Mesendoderm (in vitro differentiated cells): ENCODE measurements at regions not wholly inside any gene's neighbourhood (a gene's known extent, or its start where the extent isn't known, plus 50 kb on each side); places are given as distances from the start of the nearest gene placed in this dataset.
A peak's percentile ranks its signal among the peaks of the same experiment; 100 is the strongest.
"Not testable (repeated sequence)": the region's sequence is repeated elsewhere in the genome, so short reads cannot be mapped to it uniquely, and the experiment has no call there.

Experiments used
- DNase-seq: peaks from one replicate; pipeline ENCODE4 v3.0.0; 2013
- H2AK5ac ChIP-seq: 2 replicates; pipeline ENCODE4 v1.6.1; 2013; ENCODE audit warnings: low read length, inconsistent platforms
- H2BK120ac ChIP-seq: 2 replicates; pipeline ENCODE4 v1.6.1; 2013; ENCODE audit warnings: low read depth, mild to moderate bottlenecking, low read length, moderate library complexity, mixed read lengths
- H2BK15ac ChIP-seq: replicated peaks from 2 replicates; pipeline ENCODE4 v1.6.1; 2013; ENCODE audit warnings: low read depth, mild to moderate bottlenecking, moderate library complexity
- H2BK5ac ChIP-seq: 2 replicates; pipeline ENCODE4 v1.6.1; 2013; ENCODE audit warnings: low read length, inconsistent platforms
- H3K18ac ChIP-seq: 2 replicates; pipeline ENCODE4 v1.6.1; 2013; ENCODE audit warnings: mild to moderate bottlenecking, low read length, mixed read lengths
- H3K23ac ChIP-seq: one replicate; pipeline ENCODE4 v1.6.1; 2013; ENCODE audit warnings: low read length
- H3K27ac ChIP-seq: 2 replicates; pipeline ENCODE4 v1.5.1; 2013; ENCODE audit warnings: low read depth, mild to moderate bottlenecking, inconsistent platforms, low read length, moderate library complexity
- H3K27me3 ChIP-seq: 2 replicates; pipeline ENCODE4 v1.6.1; 2013; ENCODE audit warnings: low read length, control low read depth, mild to moderate bottlenecking, inconsistent platforms; ENCODE audit not compliant: insufficient read depth, poor library complexity
- H3K36me3 ChIP-seq: 2 replicates; pipeline ENCODE4 v1.6.1; 2013; ENCODE audit warnings: low read length, inconsistent platforms; ENCODE audit not compliant: control insufficient read depth, insufficient read depth
- H3K4ac ChIP-seq: one replicate; pipeline ENCODE4 v1.6.1; 2013; ENCODE audit warnings: low read depth, mild to moderate bottlenecking, low read length, moderate library complexity
- H3K4me1 ChIP-seq: 2 replicates; pipeline ENCODE4 v1.6.1; 2013; ENCODE audit warnings: low read depth, low read length, inconsistent platforms; ENCODE audit not compliant: control insufficient read depth
- H3K4me2 ChIP-seq: 2 replicates; pipeline ENCODE4 v1.6.1; 2013; ENCODE audit warnings: low read length
- H3K4me3 ChIP-seq: 2 replicates; pipeline ENCODE4 v1.5.1; 2013; ENCODE audit warnings: mild to moderate bottlenecking, low read length
- H3K56ac ChIP-seq: one replicate; pipeline ENCODE4 v1.6.1; 2013; ENCODE audit warnings: low read length
- H3K79me1 ChIP-seq: 2 replicates; pipeline ENCODE4 v1.6.1; 2013; ENCODE audit warnings: low read length, inconsistent platforms
- H3K79me2 ChIP-seq: 2 replicates; pipeline ENCODE4 v1.6.1; 2013; ENCODE audit warnings: mild to moderate bottlenecking, low read length; ENCODE audit not compliant: control insufficient read depth, insufficient read depth
- H3K9ac ChIP-seq: 2 replicates; pipeline ENCODE4 v1.6.1; 2013; ENCODE audit warnings: low read length, inconsistent platforms
- H4K5ac ChIP-seq: one replicate; pipeline ENCODE4 v1.6.1; 2013; ENCODE audit warnings: low read length
- H4K8ac ChIP-seq: one replicate; pipeline ENCODE4 v1.6.1; 2013; ENCODE audit warnings: low read depth, mild to moderate bottlenecking, control low read depth, low read length, moderate library complexity
- WGBS: extraction: QIAGEN DNeasy Blood & Tissue Kit; methylation state at CpG from one replicate; pipeline ENCODE4 v1.1.7; 2013; ENCODE audit warnings: low lambda C conversion rate, missing lambda C conversion rate; ENCODE audit not compliant: insufficient coverage; ENCODE audit errors: extremely low coverage; 5-methylcytosine and 5-hydroxymethylcytosine counted together

- H3K18ac ChIP-seq, result no peak overlapping the region
- no peak overlapping the region for H2BK5ac ChIP-seq
- WGBS, result no CpG with 5 or more reads among the region's 4 CpGs
Observed at GRCh38 chr2:226169751-226170581, 629.7 kb downstream of the IRS1 start.

GRCh38 chr2:226168496-226169160 is 631.0 kb downstream of the IRS1 start:
- Histone ChIP-seq H3K27ac (no peak overlapping the region), H2BK5ac (no peak overlapping the region), H3K4me2 (no peak overlapping the region), H3K4me1 (no peaks in the 10 kb centered on the region), H2AK5ac (no peak overlapping the region), H3K36me3 (no peaks in the 10 kb centered on the region), H3K56ac (no peak overlapping the region), H3K27me3 (no peaks in the 10 kb centered on the region), H4K8ac (no peak overlapping the region), H3K4ac (no peak overlapping the region), H3K4me3 (no peak overlapping the region), H3K18ac (no peak overlapping the region), H3K79me1 (no peaks in the 10 kb centered on the region), H4K5ac (no peak overlapping the region), H2BK15ac (no peak overlapping the region), H3K23ac (no peak overlapping the region), H3K79me2 (no peaks in the 10 kb centered on the region), H2BK120ac (no peak overlapping the region), H3K9ac (no peak overlapping the region)
- DNase-seq, result peak; percentile 6
- no CpG with 5 or more reads among the region's 4 CpGs for WGBS

More at GRCh38 chr2:226169751-226170581, 629.7 kb downstream of the IRS1 start:
- H2BK15ac ChIP-seq, result no peak overlapping the region
- no peak overlapping the region for H3K9ac ChIP-seq
- no peak overlapping the region for H3K23ac ChIP-seq
- no peak overlapping the region for H2BK120ac ChIP-seq
- no peak overlapping the region for H3K4ac ChIP-seq
- H3K4me1 ChIP-seq, result no peaks in the 10 kb centered on the region
- no peak overlapping the region for H2AK5ac ChIP-seq
- H3K79me1 ChIP-seq, result no peaks in the 10 kb centered on the region
- H3K4me3 ChIP-seq, result no peak overlapping the region
- no peak overlapping the region for H4K8ac ChIP-seq
- no peak overlapping the region for H4K5ac ChIP-seq
- no peaks in the 10 kb centered on the region for H3K36me3 ChIP-seq
- no peak for DNase-seq
- no peaks in the 10 kb centered on the region for H3K79me2 ChIP-seq
- H3K56ac ChIP-seq, result no peak overlapping the region
- H3K4me2 ChIP-seq, result no peak overlapping the region
- no peaks in the 10 kb centered on the region for H3K27me3 ChIP-seq
- no peak overlapping the region for H3K27ac ChIP-seq

DNA sequence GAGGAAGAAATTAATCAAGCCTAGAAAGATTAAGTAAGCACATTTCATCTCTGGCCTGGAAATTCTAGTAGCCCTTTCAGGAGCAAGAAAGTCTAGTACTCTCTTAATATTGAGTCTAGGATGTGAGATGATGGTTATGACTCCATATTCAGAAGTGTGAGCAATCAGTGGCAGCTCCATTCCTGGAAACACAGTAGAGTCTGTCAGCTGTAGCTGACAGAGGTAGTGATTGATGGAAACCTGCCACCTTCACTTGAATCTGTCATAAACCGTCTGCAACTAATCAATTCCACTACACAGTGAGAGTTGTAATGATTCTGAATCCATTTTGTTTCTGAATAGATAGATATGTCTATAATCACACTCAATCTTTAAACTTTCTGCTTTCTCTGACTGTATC is 635.1 kb downstream of the IRS1 start:
- Histone ChIP-seq H3K9ac (no peak overlapping the region), H2BK120ac (no peak overlapping the region), H3K56ac (no peak overlapping the region), H3K4me2 (no peak overlapping the region), H3K4ac (no peak overlapping the region), H3K23ac (no peak overlapping the region), H3K79me1 (no peaks in the 10 kb centered on the region), H2BK5ac (no peak overlapping the region), H2AK5ac (no peak overlapping the region), H3K18ac (no peak overlapping the region), H3K27me3 (no peaks in the 10 kb centered on the region), H4K5ac (no peak overlapping the region), H3K79me2 (no peaks in the 10 kb centered on the region), H4K8ac (no peak overlapping the region), H3K4me3 (no peak overlapping the region), H3K36me3 (no peaks in the 10 kb centered on the region), H2BK15ac (no peak overlapping the region), H3K27ac (no peak overlapping the region), H3K4me1 (no peaks in the 10 kb centered on the region)
- no peak for DNase-seq
- no CpG with 5 or more reads among the region's 1 CpG for WGBS

- not testable (repeated sequence) for H3K79me1 ChIP-seq, H3K4ac ChIP-seq, H3K4me1 ChIP-seq, H4K8ac ChIP-seq, H2BK5ac ChIP-seq, H3K27me3 ChIP-seq, H2BK15ac ChIP-seq, DNase-seq, H4K5ac ChIP-seq, H3K4me3 ChIP-seq, H3K23ac ChIP-seq, H3K27ac ChIP-seq, H3K9ac ChIP-seq, H3K56ac ChIP-seq, H3K4me2 ChIP-seq, H3K36me3 ChIP-seq, H3K18ac ChIP-seq, H3K79me2 ChIP-seq, H2AK5ac ChIP-seq
- H2BK120ac ChIP-seq, result peak overlapping the region; percentile 90
- WGBS, result no CpG with 5 or more reads among the region's 4 CpGs
Observed at GRCh38 chr2:226160617-226161016, 639.0 kb downstream of the IRS1 start.

GRCh38 chr2:226159875-226160479 is 639.6 kb downstream of the IRS1 start:
- H4K8ac ChIP-seq, result no peak overlapping the region
- H2BK15ac ChIP-seq, result no peak overlapping the region
- no peak overlapping the region for H3K56ac ChIP-seq
- no CpG with 5 or more reads among the region's 4 CpGs for WGBS
- no peak overlapping the region for H3K18ac ChIP-seq
- no peaks in the 10 kb centered on the region for H3K36me3 ChIP-seq
- H3K79me1 ChIP-seq, result no peaks in the 10 kb centered on the region
- no peak overlapping the region for H2BK5ac ChIP-seq
- no peak overlapping the region for H3K27ac ChIP-seq
- H3K4me2 ChIP-seq, result no peak overlapping the region
- no peak overlapping the region for H3K4me3 ChIP-seq
- no peaks in the 10 kb centered on the region for H3K79me2 ChIP-seq
- H3K23ac ChIP-seq, result no peak overlapping the region
- no peak overlapping the region for H2AK5ac ChIP-seq
- no peaks in the 10 kb centered on the region for H3K4me1 ChIP-seq
- no peak overlapping the region for H3K9ac ChIP-seq
- no peak overlapping the region for H4K5ac ChIP-seq
- DNase-seq, result peak; percentile 81
- H3K4ac ChIP-seq, result no peak overlapping the region
- H2BK120ac ChIP-seq, result no peak overlapping the region
- H3K27me3 ChIP-seq, result no peaks in the 10 kb centered on the region
